Stimulated activated CD4-positive, alpha-beta T cell treated with anti-CD3 and anti-CD28 coated beads, Interleukin-2, amount 100 ng/mL, for 4 hours (primary cell): ENCODE measurements at regions not wholly inside any gene's neighbourhood (a gene's known extent, or its start where the extent isn't known, plus 50 kb on each side); places are given as distances from the start of the nearest gene placed in this dataset.
A peak's percentile ranks its signal among the peaks of the same experiment; 100 is the strongest.

Experiments
- DNase-seq: peaks from one replicate; pipeline ENCODE4 v3.0.0-alpha.2; 2020; ENCODE audit warnings: low read depth

GRCh38 chr14:97395068-97395467, 597.9 kb downstream of the VRK1 start:
- no peak for DNase-seq

GRCh38 chr14:97401714-97402113, 604.5 kb downstream of the VRK1 start:
- no peak for DNase-seq

- DNase-seq = no peak
These were observed 605.1 kb downstream of the VRK1 start for GRCh38 chr14:97402279-97402678.

- DNase-seq = no peak
These were observed 610.7 kb downstream of the VRK1 start for GRCh38 chr14:97407701-97408407.

GRCh38 chr14:97408503-97408902, 611.3 kb downstream of the VRK1 start:
- no peak for DNase-seq

GRCh38 chr14:97408937-97409815, 612.0 kb downstream of the VRK1 start:
- DNase-seq = peak; percentile 15

- no peak for DNase-seq
These were observed 613.8 kb downstream of the VRK1 start for GRCh38 chr14:97410667-97411620.

GRCh38 chr14:97411938-97412612, 614.9 kb downstream of the VRK1 start:
- no peak for DNase-seq

GRCh38 chr14:97413022-97413539, 615.9 kb downstream of the VRK1 start:
- DNase-seq = no peak

GRCh38 chr14:97413966-97414717, 617.0 kb downstream of the VRK1 start:
- no peak for DNase-seq

GRCh38 chr14:97414718-97415098, 617.5 kb downstream of the VRK1 start:
- DNase-seq = no peak

- no peak for DNase-seq
These were observed 618.7 kb downstream of the VRK1 start for GRCh38 chr14:97415907-97416306.

- no peak for DNase-seq
These were observed 619.4 kb downstream of the VRK1 start for GRCh38 chr14:97416550-97416949.

- no peak for DNase-seq
These were observed 620.1 kb downstream of the VRK1 start for GRCh38 chr14:97417331-97417730.

- DNase-seq = no peak
These were observed 623.0 kb downstream of the VRK1 start for GRCh38 chr14:97420211-97420610.

GRCh38 chr14:97426776-97427175, 629.6 kb downstream of the VRK1 start:
- DNase-seq = no peak

- no peak for DNase-seq
These were observed 631.7 kb downstream of the VRK1 start for GRCh38 chr14:97428808-97429440.

- no peak for DNase-seq
These were observed 635.4 kb downstream of the VRK1 start for GRCh38 chr14:97432586-97432985.

GRCh38 chr14:97441740-97442362, 644.7 kb downstream of the VRK1 start:
- no peak for DNase-seq

GRCh38 chr14:97442363-97442762, 645.2 kb downstream of the VRK1 start:
- no peak for DNase-seq
